ENCODE measurements at regions not wholly inside any gene's neighbourhood (a gene's known extent, or its start where the extent isn't known, plus 50 kb on each side); places are given as distances from the start of the nearest gene placed in this dataset.

DNA sequence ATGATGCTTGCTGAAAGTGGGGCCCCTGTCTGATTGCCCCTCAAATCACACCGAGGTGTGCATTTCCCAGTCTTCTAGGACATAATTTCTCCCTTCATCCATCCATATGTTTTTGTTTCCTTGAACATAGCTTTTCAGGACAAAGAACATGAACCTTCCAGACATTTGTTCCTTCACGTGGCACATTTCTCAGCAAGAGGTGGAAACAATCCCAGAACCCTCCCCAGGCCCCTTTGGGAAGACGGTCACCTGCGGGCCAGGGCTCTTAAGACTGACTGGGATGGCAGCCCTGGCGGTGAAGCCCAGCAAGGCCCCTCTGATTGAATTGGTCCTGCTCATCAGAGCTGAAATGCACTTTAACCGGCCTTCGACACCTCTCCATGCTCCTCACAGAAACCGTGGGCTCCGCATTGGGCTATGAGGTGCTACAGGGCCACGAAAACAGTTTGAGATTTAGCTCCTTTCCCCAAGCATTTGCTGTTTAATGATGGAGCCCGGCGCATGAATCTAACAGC, 522.5 kb upstream of the DPP6 start:
- TF ChIP-seq, protein P1, sequence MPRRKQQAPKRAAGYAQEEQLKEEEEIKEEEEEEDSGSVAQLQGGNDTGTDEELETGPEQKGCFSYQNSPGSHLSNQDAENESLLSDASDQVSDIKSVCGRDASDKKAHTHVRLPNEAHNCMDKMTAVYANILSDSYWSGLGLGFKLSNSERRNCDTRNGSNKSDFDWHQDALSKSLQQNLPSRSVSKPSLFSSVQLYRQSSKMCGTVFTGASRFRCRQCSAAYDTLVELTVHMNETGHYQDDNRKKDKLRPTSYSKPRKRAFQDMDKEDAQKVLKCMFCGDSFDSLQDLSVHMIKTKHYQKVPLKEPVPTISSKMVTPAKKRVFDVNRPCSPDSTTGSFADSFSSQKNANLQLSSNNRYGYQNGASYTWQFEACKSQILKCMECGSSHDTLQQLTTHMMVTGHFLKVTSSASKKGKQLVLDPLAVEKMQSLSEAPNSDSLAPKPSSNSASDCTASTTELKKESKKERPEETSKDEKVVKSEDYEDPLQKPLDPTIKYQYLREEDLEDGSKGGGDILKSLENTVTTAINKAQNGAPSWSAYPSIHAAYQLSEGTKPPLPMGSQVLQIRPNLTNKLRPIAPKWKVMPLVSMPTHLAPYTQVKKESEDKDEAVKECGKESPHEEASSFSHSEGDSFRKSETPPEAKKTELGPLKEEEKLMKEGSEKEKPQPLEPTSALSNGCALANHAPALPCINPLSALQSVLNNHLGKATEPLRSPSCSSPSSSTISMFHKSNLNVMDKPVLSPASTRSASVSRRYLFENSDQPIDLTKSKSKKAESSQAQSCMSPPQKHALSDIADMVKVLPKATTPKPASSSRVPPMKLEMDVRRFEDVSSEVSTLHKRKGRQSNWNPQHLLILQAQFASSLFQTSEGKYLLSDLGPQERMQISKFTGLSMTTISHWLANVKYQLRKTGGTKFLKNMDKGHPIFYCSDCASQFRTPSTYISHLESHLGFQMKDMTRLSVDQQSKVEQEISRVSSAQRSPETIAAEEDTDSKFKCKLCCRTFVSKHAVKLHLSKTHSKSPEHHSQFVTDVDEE (CRISPR knock-in tag; IDR thresholded peaks at IDR 0.05) = no peak
- TF ChIP-seq TOX (CRISPR knock-in tag; IDR thresholded peaks at IDR 0.05; ENCODE audit: borderline replicate concordance) (no peak), ZFP30 (CRISPR knock-in tag; IDR thresholded peaks at IDR 0.05) (no peak), OSR1 (CRISPR knock-in tag; IDR thresholded peaks at IDR 0.05) (no peak), TCF4 (CRISPR knock-in tag; IDR thresholded peaks at IDR 0.05; ENCODE audit: borderline replicate concordance) (no peak), ESRRG (CRISPR knock-in tag; IDR thresholded peaks at IDR 0.05) (no peak), ISL1 (CRISPR knock-in tag; IDR thresholded peaks at IDR 0.05) (no peak)
- TF ChIP-seq, protein P2, sequence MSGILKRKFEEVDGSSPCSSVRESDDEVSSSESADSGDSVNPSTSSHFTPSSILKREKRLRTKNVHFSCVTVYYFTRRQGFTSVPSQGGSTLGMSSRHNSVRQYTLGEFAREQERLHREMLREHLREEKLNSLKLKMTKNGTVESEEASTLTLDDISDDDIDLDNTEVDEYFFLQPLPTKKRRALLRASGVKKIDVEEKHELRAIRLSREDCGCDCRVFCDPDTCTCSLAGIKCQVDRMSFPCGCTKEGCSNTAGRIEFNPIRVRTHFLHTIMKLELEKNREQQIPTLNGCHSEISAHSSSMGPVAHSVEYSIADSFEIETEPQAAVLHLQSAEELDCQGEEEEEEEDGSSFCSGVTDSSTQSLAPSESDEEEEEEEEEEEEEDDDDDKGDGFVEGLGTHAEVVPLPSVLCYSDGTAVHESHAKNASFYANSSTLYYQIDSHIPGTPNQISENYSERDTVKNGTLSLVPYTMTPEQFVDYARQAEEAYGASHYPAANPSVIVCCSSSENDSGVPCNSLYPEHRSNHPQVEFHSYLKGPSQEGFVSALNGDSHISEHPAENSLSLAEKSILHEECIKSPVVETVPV (CRISPR knock-in tag; IDR thresholded peaks at IDR 0.05) = no peak
- TF ChIP-seq, protein P3, sequence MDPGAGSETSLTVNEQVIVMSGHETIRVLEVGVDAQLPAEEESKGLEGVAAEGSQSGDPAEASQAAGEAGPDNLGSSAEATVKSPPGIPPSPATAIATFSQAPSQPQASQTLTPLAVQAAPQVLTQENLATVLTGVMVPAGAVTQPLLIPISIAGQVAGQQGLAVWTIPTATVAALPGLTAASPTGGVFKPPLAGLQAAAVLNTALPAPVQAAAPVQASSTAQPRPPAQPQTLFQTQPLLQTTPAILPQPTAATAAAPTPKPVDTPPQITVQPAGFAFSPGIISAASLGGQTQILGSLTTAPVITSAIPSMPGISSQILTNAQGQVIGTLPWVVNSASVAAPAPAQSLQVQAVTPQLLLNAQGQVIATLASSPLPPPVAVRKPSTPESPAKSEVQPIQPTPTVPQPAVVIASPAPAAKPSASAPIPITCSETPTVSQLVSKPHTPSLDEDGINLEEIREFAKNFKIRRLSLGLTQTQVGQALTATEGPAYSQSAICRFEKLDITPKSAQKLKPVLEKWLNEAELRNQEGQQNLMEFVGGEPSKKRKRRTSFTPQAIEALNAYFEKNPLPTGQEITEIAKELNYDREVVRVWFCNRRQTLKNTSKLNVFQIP (CRISPR knock-in tag; IDR thresholded peaks at IDR 0.05; ENCODE audit: borderline replicate concordance, low read depth) = no peak
- TF ChIP-seq, protein P4, sequence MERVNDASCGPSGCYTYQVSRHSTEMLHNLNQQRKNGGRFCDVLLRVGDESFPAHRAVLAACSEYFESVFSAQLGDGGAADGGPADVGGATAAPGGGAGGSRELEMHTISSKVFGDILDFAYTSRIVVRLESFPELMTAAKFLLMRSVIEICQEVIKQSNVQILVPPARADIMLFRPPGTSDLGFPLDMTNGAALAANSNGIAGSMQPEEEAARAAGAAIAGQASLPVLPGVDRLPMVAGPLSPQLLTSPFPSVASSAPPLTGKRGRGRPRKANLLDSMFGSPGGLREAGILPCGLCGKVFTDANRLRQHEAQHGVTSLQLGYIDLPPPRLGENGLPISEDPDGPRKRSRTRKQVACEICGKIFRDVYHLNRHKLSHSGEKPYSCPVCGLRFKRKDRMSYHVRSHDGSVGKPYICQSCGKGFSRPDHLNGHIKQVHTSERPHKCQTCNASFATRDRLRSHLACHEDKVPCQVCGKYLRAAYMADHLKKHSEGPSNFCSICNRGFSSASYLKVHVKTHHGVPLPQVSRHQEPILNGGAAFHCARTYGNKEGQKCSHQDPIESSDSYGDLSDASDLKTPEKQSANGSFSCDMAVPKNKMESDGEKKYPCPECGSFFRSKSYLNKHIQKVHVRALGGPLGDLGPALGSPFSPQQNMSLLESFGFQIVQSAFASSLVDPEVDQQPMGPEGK (CRISPR knock-in tag; IDR thresholded peaks at IDR 0.05; ENCODE audit: borderline replicate concordance) = no peak
- no peak for ATAC-seq

DNA sequence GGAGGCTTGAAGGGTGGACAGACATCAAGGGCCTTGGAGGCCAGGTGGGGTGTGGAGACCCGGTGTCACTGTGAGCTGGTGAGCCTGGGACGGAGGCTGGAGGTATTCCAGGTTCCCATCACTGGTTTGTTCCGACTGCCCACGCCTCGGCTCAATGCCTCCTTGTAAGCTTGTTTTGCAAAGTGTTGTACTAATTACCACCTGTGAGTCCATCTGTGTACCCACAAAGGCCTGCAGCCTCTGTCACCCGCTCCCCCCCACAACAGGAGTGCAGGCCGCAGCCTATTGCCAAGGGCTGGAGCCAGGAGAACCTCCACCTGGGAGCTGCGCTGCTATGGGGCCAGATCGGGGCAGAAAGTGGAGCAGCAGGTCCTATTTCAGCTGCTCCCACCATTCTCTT, 521.8 kb upstream of the DPP6 start:
- TF ChIP-seq ZC3H10 (CRISPR knock-in tag; IDR thresholded peaks at IDR 0.05) (no peak), TCF4 (CRISPR knock-in tag; IDR thresholded peaks at IDR 0.05; ENCODE audit: borderline replicate concordance) (no peak), GLIS3 (CRISPR knock-in tag; IDR thresholded peaks at IDR 0.05) (no peak), ZFP30 (CRISPR knock-in tag; IDR thresholded peaks at IDR 0.05) (no peak), ZNF8 (CRISPR knock-in tag; IDR thresholded peaks at IDR 0.05) (no peak), SNAI2 (CRISPR knock-in tag; IDR thresholded peaks at IDR 0.05) (no peak), PPARA (CRISPR knock-in tag; IDR thresholded peaks at IDR 0.05; ENCODE audit: borderline replicate concordance) (no peak), ARNTL (CRISPR knock-in tag; IDR thresholded peaks at IDR 0.05; ENCODE audit: borderline replicate concordance, low read depth) (no peak), ZFP3 (CRISPR knock-in tag; IDR thresholded peaks at IDR 0.05) (no peak), ISL1 (CRISPR knock-in tag; IDR thresholded peaks at IDR 0.05) (no peak), ZNF70 (CRISPR knock-in tag; IDR thresholded peaks at IDR 0.05) (no peak), ZNF565 (CRISPR knock-in tag; conservative IDR thresholded peaks at IDR 0.05; ENCODE audit: low read depth) (no peak), RARB (CRISPR knock-in tag; IDR thresholded peaks at IDR 0.05) (no peak), TOX (CRISPR knock-in tag; IDR thresholded peaks at IDR 0.05; ENCODE audit: borderline replicate concordance) (no peak), BACH2 (CRISPR knock-in tag; IDR thresholded peaks at IDR 0.05; ENCODE audit: borderline replicate concordance) (no peak)
- TF ChIP-seq, protein P2 (CRISPR knock-in tag; IDR thresholded peaks at IDR 0.05) = no peak
- TF ChIP-seq, protein P3 (CRISPR knock-in tag; IDR thresholded peaks at IDR 0.05; ENCODE audit: borderline replicate concordance, low read depth) = no peak
- TF ChIP-seq, protein P1 (CRISPR knock-in tag; IDR thresholded peaks at IDR 0.05) = no peak
- TF ChIP-seq, protein P4 (CRISPR knock-in tag; IDR thresholded peaks at IDR 0.05; ENCODE audit: borderline replicate concordance) = no peak
- ATAC-seq = no peak

Measured in SK-N-SH treated with all-trans-retinoic acid at 6 μM for 48 hours (cell line).